ENCODE measurements at regions not wholly inside any gene's neighbourhood (a gene's known extent, or its start where the extent isn't known, plus 50 kb on each side); places are given as distances from the start of the nearest gene placed in this dataset.

DNA sequence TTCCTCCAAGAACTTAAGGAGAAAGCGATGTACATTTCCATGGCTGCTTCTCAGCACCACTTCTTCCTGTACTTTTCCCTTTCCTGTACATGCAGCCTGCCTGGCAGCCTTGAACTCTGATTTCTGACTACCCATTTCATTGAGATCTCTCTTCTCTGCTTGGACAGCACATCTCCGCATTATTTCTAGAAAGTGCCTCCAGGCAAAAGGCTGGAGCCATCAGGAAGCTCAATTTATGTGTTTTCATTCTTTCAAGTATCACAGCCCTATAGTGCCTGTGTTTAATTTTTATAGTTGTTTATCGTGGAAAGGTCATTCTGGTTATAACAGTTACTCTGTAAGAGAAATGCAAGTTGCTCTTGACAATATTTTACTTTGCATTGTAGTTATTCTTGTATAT is 688.0 kb upstream of the ANKRD30A start:
- no peak overlapping the region for H2AFZ ChIP-seq (ENCODE audit: low read depth, low read length)
- no peak for FAIRE-seq
- H3K27ac Mint-ChIP-seq (ENCODE audit: unreplicated experiment) = no peak overlapping the region
- H3K27me3 Mint-ChIP-seq (ENCODE audit: low read depth, unreplicated experiment) = no peaks in the 10 kb centered on the region
- H3K9me3 Mint-ChIP-seq (ENCODE audit: unreplicated experiment) = no peaks in the 10 kb centered on the region
- H4K20me1 ChIP-seq (ENCODE audit: insufficient read depth, low read length) = no peaks in the 10 kb centered on the region
- H3K4me3 ChIP-seq (ENCODE audit: insufficient read depth, low read depth, low read length) = no peak overlapping the region
- no peak for DNase-seq (ENCODE audit: low read depth)
- no peak overlapping the region for H3K4me3 Mint-ChIP-seq (ENCODE audit: unreplicated experiment)
- peaks cover 13% of the 10 kb centered on the region for H3K4me1 Mint-ChIP-seq (ENCODE audit: low read depth, unreplicated experiment)
- no peak overlapping the region for H3K27ac ChIP-seq (ENCODE audit: low read depth, low read length)
- no peaks in the 10 kb centered on the region for H3K36me3 ChIP-seq (ENCODE audit: insufficient read depth, low read length)
- H3K9ac ChIP-seq (ENCODE audit: low read length) = no peak overlapping the region
- H3K4me2 ChIP-seq (ENCODE audit: low read length) = no peak overlapping the region
- no peaks in the 10 kb centered on the region for H3K79me2 ChIP-seq (ENCODE audit: insufficient read depth, low read length)
- no peaks in the 10 kb centered on the region for H3K4me1 ChIP-seq (ENCODE audit: insufficient read depth, low read length)
- H3K36me3 Mint-ChIP-seq (ENCODE audit: low read depth, unreplicated experiment) = no peaks in the 10 kb centered on the region
- no peaks in the 10 kb centered on the region for H3K9me3 ChIP-seq (ENCODE audit: insufficient read depth, low read depth, low read length)
- TF ChIP-seq EZH2 (IDR thresholded peaks at IDR 0.05; ENCODE audit: insufficient read depth, low read length) = no peak
- TF ChIP-seq, protein P1, sequence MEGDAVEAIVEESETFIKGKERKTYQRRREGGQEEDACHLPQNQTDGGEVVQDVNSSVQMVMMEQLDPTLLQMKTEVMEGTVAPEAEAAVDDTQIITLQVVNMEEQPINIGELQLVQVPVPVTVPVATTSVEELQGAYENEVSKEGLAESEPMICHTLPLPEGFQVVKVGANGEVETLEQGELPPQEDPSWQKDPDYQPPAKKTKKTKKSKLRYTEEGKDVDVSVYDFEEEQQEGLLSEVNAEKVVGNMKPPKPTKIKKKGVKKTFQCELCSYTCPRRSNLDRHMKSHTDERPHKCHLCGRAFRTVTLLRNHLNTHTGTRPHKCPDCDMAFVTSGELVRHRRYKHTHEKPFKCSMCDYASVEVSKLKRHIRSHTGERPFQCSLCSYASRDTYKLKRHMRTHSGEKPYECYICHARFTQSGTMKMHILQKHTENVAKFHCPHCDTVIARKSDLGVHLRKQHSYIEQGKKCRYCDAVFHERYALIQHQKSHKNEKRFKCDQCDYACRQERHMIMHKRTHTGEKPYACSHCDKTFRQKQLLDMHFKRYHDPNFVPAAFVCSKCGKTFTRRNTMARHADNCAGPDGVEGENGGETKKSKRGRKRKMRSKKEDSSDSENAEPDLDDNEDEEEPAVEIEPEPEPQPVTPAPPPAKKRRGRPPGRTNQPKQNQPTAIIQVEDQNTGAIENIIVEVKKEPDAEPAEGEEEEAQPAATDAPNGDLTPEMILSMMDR (IDR thresholded peaks at IDR 0.05; ENCODE audit: insufficient read depth, low read depth, low read length) = no peak
- H3K27me3 ChIP-seq (ENCODE audit: insufficient read depth, low read length) = no peaks in the 10 kb centered on the region

DNA sequence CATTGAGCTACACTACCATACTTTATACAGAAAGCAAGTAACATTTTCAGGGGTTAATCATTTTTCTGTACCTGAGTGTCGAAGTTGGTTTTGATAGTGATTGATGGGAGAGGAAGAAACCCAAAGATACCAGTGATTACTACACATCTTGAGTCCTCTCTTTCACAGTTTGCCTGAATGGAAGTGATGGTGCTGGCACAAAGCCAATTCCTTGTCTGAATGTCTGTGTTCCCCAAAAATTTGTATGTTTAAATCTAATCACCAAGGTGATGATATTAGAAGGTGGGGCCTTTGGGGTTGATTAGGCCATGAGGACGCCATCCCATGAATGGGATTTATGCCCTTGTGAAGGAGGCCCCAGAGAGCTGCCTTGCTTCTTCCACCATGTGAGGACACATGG is 696.9 kb upstream of the ANKRD30A start:
- no peaks in the 10 kb centered on the region for H3K4me1 Mint-ChIP-seq (ENCODE audit: low read depth, unreplicated experiment)

DNA sequence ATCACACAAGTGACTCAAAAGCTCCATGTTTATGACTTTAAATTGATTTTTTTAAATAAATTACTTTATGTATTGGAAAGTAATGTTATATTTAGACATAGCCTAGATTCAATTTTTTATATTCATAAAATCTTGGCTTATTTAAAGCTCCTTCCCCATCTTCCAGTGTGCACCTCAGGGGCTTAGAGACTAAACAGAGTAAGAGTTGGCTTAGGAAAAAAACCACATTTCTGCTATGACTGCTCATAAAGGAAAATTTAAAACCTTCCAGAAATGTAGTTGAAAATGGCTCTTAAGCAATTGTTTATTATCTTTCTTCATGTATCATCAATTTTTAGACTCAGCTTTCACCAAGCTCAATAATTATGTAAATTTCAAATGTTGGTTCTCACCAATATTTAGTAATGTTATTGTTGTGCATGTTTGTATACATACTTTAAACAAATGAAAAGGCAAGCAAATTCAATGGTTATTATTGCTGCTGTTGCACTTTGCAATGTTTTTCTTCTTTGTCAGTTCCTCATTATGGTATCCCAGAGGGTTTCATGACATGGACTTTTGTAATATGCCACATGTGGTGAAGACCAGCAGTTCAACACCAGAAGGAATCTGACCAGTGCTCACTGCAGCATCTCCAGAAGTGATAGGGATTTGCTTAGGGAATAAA is 700.1 kb upstream of the ANKRD30A start:
- peaks cover 5% of the 10 kb centered on the region for H3K9me3 Mint-ChIP-seq (ENCODE audit: unreplicated experiment)
- H3K27me3 Mint-ChIP-seq (ENCODE audit: low read depth, unreplicated experiment) = no peaks in the 10 kb centered on the region
- Histone ChIP-seq H3K9ac (ENCODE audit: low read length) (no peak overlapping the region), H3K27ac (ENCODE audit: low read depth, low read length) (no peak overlapping the region), H3K9me3 (ENCODE audit: insufficient read depth, low read depth, low read length) (no peaks in the 10 kb centered on the region), H3K36me3 (ENCODE audit: insufficient read depth, low read length) (no peaks in the 10 kb centered on the region), H2AFZ (ENCODE audit: low read depth, low read length) (no peak overlapping the region), H3K27me3 (ENCODE audit: insufficient read depth, low read length) (no peaks in the 10 kb centered on the region), H3K4me1 (ENCODE audit: insufficient read depth, low read length) (no peaks in the 10 kb centered on the region), H3K4me3 (ENCODE audit: insufficient read depth, low read depth, low read length) (no peak overlapping the region), H3K79me2 (ENCODE audit: insufficient read depth, low read length) (no peaks in the 10 kb centered on the region), H4K20me1 (ENCODE audit: insufficient read depth, low read length) (no peaks in the 10 kb centered on the region), H3K4me2 (ENCODE audit: low read length) (no peak overlapping the region)
- TF ChIP-seq EZH2 (IDR thresholded peaks at IDR 0.05; ENCODE audit: insufficient read depth, low read length) = no peak
- TF ChIP-seq, protein P1 (IDR thresholded peaks at IDR 0.05; ENCODE audit: insufficient read depth, low read depth, low read length) = no peak
- FAIRE-seq (no peak), DNase-seq (ENCODE audit: low read depth) (no peak)
- no peaks in the 10 kb centered on the region for H3K36me3 Mint-ChIP-seq (ENCODE audit: low read depth, unreplicated experiment)
- H3K4me1 Mint-ChIP-seq (ENCODE audit: low read depth, unreplicated experiment) = peaks cover 2% of the 10 kb centered on the region
- no peak overlapping the region for H3K27ac Mint-ChIP-seq (ENCODE audit: unreplicated experiment)
- no peak overlapping the region for H3K4me3 Mint-ChIP-seq (ENCODE audit: unreplicated experiment)

More for the DNA sequence above, 696.9 kb upstream of the ANKRD30A start:
- Mint-ChIP-seq H3K27me3 (ENCODE audit: low read depth, unreplicated experiment) (no peaks in the 10 kb centered on the region), H3K9me3 (ENCODE audit: unreplicated experiment) (peaks cover 5% of the 10 kb centered on the region), H3K27ac (ENCODE audit: unreplicated experiment) (no peak overlapping the region), H3K36me3 (ENCODE audit: low read depth, unreplicated experiment) (no peaks in the 10 kb centered on the region), H3K4me3 (ENCODE audit: unreplicated experiment) (no peak overlapping the region)
- FAIRE-seq (no peak), DNase-seq (ENCODE audit: low read depth) (no peak)
- Histone ChIP-seq H3K36me3 (ENCODE audit: insufficient read depth, low read length) (no peaks in the 10 kb centered on the region), H3K9me3 (ENCODE audit: insufficient read depth, low read depth, low read length) (no peaks in the 10 kb centered on the region), H3K79me2 (ENCODE audit: insufficient read depth, low read length) (no peaks in the 10 kb centered on the region), H3K9ac (ENCODE audit: low read length) (no peak overlapping the region), H4K20me1 (ENCODE audit: insufficient read depth, low read length) (no peaks in the 10 kb centered on the region), H3K27ac (ENCODE audit: low read depth, low read length) (no peak overlapping the region), H3K4me3 (ENCODE audit: insufficient read depth, low read depth, low read length) (no peak overlapping the region), H3K4me1 (ENCODE audit: insufficient read depth, low read length) (no peaks in the 10 kb centered on the region), H2AFZ (ENCODE audit: low read depth, low read length) (no peak overlapping the region), H3K27me3 (ENCODE audit: insufficient read depth, low read length) (no peaks in the 10 kb centered on the region), H3K4me2 (ENCODE audit: low read length) (no peak overlapping the region)
- no peak for TF ChIP-seq EZH2 (IDR thresholded peaks at IDR 0.05; ENCODE audit: insufficient read depth, low read length)
- TF ChIP-seq, protein P1 (IDR thresholded peaks at IDR 0.05; ENCODE audit: insufficient read depth, low read depth, low read length) = no peak

Measured in astrocyte (in vitro differentiated cells and primary cell).